Keratinocyte (primary cell): ENCODE measurements at regions not wholly inside any gene's neighbourhood (a gene's known extent, or its start where the extent isn't known, plus 50 kb on each side); places are given as distances from the start of the nearest gene placed in this dataset.

ENCODE experiments used
- CTCF ChIP-seq, 3 experiments: IDR thresholded peaks in 1 of 3; conservative IDR thresholded peaks in 1 of 3; optimal IDR thresholded peaks in 1 of 3; 2 replicates in 2 of 3; 3 replicates in 1 of 3; pipeline versions ENCODE3 to v1.5.1; 2011; ENCODE audit warnings: low read length in 3 of 3, mild to moderate bottlenecking in 3 of 3, moderate library complexity in 2 of 3, control low read depth in 1 of 3, inconsistent platforms in 1 of 3; ENCODE audit not compliant: insufficient read depth in 2 of 3; ENCODE audit errors: extremely low read depth in 1 of 3
- EZH2 ChIP-seq: IDR thresholded peaks from one replicate; pipeline ENCODE4 v1.6.1; 2012; ENCODE audit warnings: inconsistent platforms, mild to moderate bottlenecking, low read length, moderate library complexity

- TF ChIP-seq CTCF (optimal IDR thresholded peaks at IDR 0.05 in 1 of 3, IDR thresholded peaks at IDR 0.05 in 1 of 3, conservative IDR thresholded peaks at IDR 0.05 in 1 of 3; ENCODE audit: extremely low read depth in 1 of 3, insufficient read depth in 2 of 3, low read length in 3 of 3) (no peak), EZH2 (no peak)
Observed at GRCh38 chr14:71549421-71550050, 382.7 kb upstream of the RGS6 start.
